GM12872 (cell line): ENCODE measurements at regions not wholly inside any gene's neighbourhood (a gene's known extent, or its start where the extent isn't known, plus 50 kb on each side); places are given as distances from the start of the nearest gene placed in this dataset.

Source experiments
- TF ChIP-seq, protein P1 (sequence below): IDR thresholded peaks from 3 replicates; pipeline ENCODE4 v1.5.1; 2011; ENCODE audit warnings: low read depth, mild to moderate bottlenecking, low read length, moderate library complexity; ENCODE audit not compliant: insufficient read depth

DNA sequence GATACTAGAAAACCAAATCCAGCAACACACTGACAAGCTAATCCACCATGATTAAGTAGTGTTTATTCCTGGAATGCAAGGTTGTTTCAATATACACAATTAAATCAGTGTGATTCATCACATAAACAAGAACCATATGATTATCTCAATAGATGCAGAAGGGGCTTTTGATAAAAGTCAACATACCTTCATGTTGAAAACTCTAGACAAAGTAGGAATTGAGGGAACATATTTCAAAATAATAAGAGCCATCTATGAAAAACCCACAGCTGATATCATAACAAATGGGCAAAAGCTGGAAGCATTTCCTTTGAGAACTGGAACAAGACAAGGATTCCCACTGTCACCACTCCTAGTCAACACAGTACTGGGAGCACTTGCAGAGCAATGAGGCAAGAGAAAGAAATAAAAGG, 213.6 kb upstream of the CSNK1A1L start:
- TF ChIP-seq, protein P1, sequence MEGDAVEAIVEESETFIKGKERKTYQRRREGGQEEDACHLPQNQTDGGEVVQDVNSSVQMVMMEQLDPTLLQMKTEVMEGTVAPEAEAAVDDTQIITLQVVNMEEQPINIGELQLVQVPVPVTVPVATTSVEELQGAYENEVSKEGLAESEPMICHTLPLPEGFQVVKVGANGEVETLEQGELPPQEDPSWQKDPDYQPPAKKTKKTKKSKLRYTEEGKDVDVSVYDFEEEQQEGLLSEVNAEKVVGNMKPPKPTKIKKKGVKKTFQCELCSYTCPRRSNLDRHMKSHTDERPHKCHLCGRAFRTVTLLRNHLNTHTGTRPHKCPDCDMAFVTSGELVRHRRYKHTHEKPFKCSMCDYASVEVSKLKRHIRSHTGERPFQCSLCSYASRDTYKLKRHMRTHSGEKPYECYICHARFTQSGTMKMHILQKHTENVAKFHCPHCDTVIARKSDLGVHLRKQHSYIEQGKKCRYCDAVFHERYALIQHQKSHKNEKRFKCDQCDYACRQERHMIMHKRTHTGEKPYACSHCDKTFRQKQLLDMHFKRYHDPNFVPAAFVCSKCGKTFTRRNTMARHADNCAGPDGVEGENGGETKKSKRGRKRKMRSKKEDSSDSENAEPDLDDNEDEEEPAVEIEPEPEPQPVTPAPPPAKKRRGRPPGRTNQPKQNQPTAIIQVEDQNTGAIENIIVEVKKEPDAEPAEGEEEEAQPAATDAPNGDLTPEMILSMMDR = no peak

DNA sequence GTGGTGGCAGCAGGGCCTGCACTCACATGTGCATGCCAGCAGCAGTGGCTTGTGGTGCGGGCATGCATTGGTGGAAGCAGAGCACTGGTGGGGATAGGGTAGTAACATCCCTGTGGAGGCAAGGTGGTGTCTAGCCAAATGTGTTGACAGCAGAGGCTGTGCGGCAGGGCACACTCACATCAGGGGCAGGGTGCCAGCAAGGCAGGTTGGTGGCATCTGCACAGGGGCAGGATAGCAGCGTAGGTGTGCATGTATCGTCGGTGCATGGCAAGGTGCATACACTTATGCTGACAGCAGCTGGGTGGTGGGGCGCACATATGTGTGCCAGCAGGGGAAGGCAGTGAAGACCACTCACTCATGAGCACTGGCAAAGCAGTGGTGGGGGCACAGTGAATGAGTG, 211.5 kb upstream of the CSNK1A1L start:
- TF ChIP-seq, protein P1 = no peak

DNA sequence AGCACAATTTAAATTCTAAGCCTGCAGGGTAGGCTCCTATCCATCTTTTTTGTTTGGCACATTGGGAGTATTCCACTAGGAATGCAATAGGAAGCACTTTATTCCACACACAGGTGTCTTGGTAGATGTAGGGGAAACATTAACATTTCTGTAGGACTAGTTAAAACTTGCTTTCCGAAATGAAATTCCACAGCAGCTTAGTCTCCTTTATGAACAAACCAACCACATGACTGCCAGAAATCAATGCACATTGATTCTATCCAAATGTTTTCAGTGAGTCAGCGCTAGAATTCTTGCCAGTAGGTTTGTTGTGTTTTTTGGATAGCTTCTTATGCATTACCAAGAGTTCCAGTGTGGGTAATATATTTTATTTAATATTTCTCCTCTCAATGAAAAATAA, 207.9 kb upstream of the CSNK1A1L start:
- TF ChIP-seq, protein P1 = no peak

DNA sequence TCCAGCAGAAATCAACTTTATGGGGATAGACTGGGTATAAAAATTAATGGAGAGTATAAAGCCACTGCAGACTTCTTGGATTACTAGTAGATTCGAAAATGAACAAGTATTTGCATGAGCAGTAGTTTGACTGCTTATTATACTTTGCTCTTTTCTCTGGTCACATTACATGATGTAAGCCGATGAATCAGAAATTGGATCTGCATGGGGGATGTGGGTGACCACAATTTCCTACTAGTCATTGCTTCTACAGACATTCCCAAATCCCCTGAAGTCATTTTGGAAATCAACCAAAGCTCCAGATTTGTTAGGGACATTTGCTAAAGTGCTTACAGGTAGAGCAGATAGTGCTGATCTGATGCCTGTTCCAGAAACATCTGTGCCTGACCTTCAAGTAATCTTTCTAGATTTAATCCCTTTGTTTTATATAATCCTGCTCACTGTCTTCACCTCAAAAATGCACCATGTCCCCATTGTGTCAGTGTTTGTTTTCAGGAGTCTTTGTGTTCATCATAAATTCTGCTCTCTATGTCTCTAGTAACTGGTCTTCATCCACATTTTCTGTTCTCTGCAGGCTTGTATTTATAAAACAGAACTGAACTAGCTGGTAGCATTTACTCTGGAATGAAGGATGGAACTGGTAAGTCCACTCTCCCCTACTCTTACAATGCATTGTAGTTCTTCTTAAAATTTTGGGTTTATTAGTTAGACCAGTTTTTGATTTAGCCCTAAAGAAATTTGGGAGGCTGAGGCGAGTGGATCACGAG, 201.5 kb upstream of the CSNK1A1L start:
- TF ChIP-seq, protein P1 = no peak

DNA sequence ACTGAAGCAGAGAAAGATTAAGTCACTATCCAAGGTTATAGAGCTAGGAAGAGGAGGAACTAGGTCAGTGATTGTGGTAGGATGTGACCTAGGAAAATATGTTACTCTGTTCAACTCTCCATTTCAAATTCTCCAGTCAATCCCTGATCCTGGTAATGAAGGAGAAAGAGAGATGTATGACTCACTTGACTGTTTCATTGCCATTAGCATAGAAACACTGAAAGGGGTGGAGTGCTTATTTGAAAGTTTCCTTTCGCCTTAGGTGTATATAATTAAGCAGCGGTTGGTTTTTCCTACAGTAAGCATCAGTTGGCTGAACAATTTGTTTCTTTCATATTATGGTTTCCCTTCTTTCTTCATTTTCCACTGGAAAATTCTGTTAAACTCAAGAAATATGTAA, 198.1 kb upstream of the CSNK1A1L start:
- TF ChIP-seq, protein P1 = no peak

DNA sequence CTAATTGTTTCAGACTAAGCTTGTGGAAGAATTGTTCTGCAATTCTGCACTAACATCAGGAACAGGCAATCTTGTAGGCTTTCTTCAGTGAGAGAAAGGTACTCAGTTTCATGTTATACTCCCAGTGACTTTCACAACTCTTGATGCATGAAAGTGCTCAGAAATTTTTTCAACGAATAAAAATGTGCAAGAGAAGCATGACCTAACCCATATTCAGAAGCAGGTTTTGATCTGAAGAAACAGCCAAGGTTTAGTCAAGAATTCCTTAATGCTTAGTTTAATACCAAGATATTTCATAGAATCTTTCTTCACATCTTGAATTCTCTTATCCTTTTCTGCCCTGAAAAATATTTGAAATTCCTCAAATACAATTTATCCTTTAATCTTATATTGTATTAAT, 197.2 kb upstream of the CSNK1A1L start:
- TF ChIP-seq, protein P1 = no peak

DNA sequence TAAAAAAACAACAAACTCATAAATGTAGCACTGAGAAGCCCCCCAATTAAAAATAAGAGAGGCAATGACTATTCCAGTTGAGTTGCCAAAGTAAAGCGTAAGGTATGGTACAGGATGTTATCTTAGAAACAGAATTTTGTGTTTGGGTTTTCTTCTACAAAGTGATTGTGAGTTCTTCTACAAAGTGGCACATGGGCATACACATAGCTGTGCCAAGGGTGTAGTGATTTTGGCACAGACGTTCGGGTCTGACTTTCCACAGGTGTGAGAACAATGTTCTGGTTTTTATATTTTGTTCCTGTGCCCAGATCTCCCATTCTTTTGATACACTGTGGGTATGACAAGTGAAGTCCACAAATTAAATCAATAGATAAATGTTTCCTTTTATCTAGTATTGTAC, 190.1 kb upstream of the CSNK1A1L start:
- TF ChIP-seq, protein P1 = no peak
